Type B pancreatic cell (in vitro differentiated cells): ENCODE measurements at regions not wholly inside any gene's neighbourhood (a gene's known extent, or its start where the extent isn't known, plus 50 kb on each side); places are given as distances from the start of the nearest gene placed in this dataset.

ENCODE experiments used
- DNase-seq: peaks from one replicate; pipeline ENCODE4 v3.0.0; 2021; ENCODE audit warnings: mixed read lengths; ENCODE audit not compliant: unreplicated experiment; ENCODE audit errors: extremely low spot score
- H3K27ac Mint-ChIP-seq: 2 replicates; pipeline ENCODE4 v1.8.0; 2021; ENCODE audit warnings: mild to moderate bottlenecking, mixed read lengths
- H3K27me3 Mint-ChIP-seq: 2 replicates; pipeline ENCODE4 v1.8.0; 2021; ENCODE audit warnings: mixed read lengths
- H3K36me3 Mint-ChIP-seq: 2 replicates; pipeline ENCODE4 v1.8.0; 2021; ENCODE audit warnings: mixed read lengths
- H3K4me1 Mint-ChIP-seq: one replicate; pipeline ENCODE4 v1.8.0; 2021; ENCODE audit warnings: mixed read lengths; ENCODE audit not compliant: unreplicated experiment
- H3K4me3 Mint-ChIP-seq: 2 replicates; pipeline ENCODE4 v1.8.0; 2021; ENCODE audit warnings: mild to moderate bottlenecking, mixed read lengths
- H3K9me3 Mint-ChIP-seq: 2 replicates; pipeline ENCODE4 v1.8.0; 2021; ENCODE audit warnings: mixed read lengths
- CTCF ChIP-seq: fragments of 200-600 bp; sonication (generic); conservative IDR thresholded peaks from 2 replicates; pipeline ENCODE4 v1.5.0; 2021; ENCODE audit warnings: antibody characterized with exemption, mild to moderate bottlenecking

DNA sequence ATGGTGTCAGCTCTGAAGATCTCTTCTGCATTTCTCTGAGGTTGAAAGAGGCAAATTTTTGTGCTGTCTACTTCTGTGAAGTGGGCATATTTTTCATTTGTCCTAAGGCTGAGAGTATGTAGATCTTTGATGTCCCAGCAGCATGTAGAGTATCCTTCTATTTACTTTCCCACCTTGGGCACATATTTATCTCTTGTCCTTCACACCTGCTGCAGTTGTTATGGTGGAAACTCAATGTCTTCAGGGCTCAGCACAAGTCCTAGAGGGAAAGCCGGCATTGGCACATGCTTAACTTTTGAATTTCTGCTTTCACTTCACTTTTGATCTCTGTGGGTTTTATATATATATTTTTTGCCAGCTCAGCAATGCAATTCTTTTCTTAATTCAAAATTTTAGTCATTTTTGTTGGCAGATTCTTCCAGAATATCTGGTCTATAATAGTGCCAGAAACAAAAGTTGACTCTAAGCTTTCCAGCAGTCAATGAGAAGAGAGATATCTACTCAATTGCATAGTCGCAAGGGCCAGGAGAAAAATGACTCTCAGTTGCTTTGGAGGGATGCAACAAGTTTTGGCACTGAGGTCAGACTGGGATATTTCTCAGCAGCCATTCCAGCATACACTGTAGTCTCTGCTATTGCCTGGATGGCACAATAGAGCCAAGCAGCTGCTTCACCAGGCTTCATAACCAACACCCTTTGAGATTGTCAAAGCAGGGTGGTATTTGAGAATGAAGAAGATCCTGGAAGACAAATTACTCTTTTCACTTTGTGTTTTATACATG, 127.8 kb upstream of the FAT1 start:
- H3K27me3 Mint-ChIP-seq = no peaks in the 10 kb centered on the region
- no peak for TF ChIP-seq CTCF
- H3K4me3 Mint-ChIP-seq = no peak overlapping the region
- no peak for DNase-seq
- H3K27ac Mint-ChIP-seq = no peak overlapping the region
- no peaks in the 10 kb centered on the region for H3K36me3 Mint-ChIP-seq
- H3K9me3 Mint-ChIP-seq = peaks cover 16% of the 10 kb centered on the region
- H3K4me1 Mint-ChIP-seq = peaks cover 3% of the 10 kb centered on the region

GRCh38 chr4:186852073-186852420, 128.4 kb upstream of the FAT1 start:
- no peaks in the 10 kb centered on the region for H3K27me3 Mint-ChIP-seq
- H3K9me3 Mint-ChIP-seq = peaks cover 16% of the 10 kb centered on the region
- no peak for TF ChIP-seq CTCF
- DNase-seq = no peak
- H3K36me3 Mint-ChIP-seq = no peaks in the 10 kb centered on the region
- no peaks in the 10 kb centered on the region for H3K4me1 Mint-ChIP-seq
- H3K4me3 Mint-ChIP-seq = no peak overlapping the region
- no peak overlapping the region for H3K27ac Mint-ChIP-seq

- H3K27me3 Mint-ChIP-seq = no peaks in the 10 kb centered on the region
- TF ChIP-seq CTCF = no peak
- H3K36me3 Mint-ChIP-seq = no peaks in the 10 kb centered on the region
- H3K9me3 Mint-ChIP-seq = peaks cover 16% of the 10 kb centered on the region
- H3K4me3 Mint-ChIP-seq = no peak overlapping the region
- H3K4me1 Mint-ChIP-seq = no peaks in the 10 kb centered on the region
- no peak for DNase-seq
- H3K27ac Mint-ChIP-seq = no peak overlapping the region
Measured at GRCh38 chr4:186852964-186853391, 129.3 kb upstream of the FAT1 start.

- Mint-ChIP-seq H3K9me3 (peaks cover 16% of the 10 kb centered on the region), H3K4me1 (no peaks in the 10 kb centered on the region), H3K27ac (no peak overlapping the region), H3K36me3 (no peaks in the 10 kb centered on the region), H3K27me3 (no peaks in the 10 kb centered on the region), H3K4me3 (no peak overlapping the region)
- DNase-seq = no peak
- no peak for TF ChIP-seq CTCF
Measured at GRCh38 chr4:186854256-186854655, 130.6 kb upstream of the FAT1 start.

GRCh38 chr4:186855111-186855510, 131.5 kb upstream of the FAT1 start:
- DNase-seq = no peak
- H3K4me3 Mint-ChIP-seq = no peak overlapping the region
- no peak overlapping the region for H3K27ac Mint-ChIP-seq
- H3K9me3 Mint-ChIP-seq = peaks cover 16% of the 10 kb centered on the region
- no peaks in the 10 kb centered on the region for H3K27me3 Mint-ChIP-seq
- TF ChIP-seq CTCF = no peak
- H3K36me3 Mint-ChIP-seq = no peaks in the 10 kb centered on the region
- no peaks in the 10 kb centered on the region for H3K4me1 Mint-ChIP-seq
